SJCRH30 (cell line): ENCODE measurements at regions not wholly inside any gene's neighbourhood (a gene's known extent, or its start where the extent isn't known, plus 50 kb on each side); places are given as distances from the start of the nearest gene placed in this dataset.
"Not testable (repeated sequence)": the region's sequence is repeated elsewhere in the genome, so short reads cannot be mapped to it uniquely, and the experiment has no call there.

ENCODE experiments used
- DNase-seq, 2 experiments: peaks; one replicate each; pipeline ENCODE4 v3.0.0-alpha.2; 2015 to 2020
- H3K27ac ChIP-seq: fragments of 250-450 bp; sonication (Bioruptor Pico); 2 replicates; pipeline ENCODE4 v1.5.1; 2020; ENCODE audit warnings: mild to moderate bottlenecking, moderate library complexity
- H3K27me3 ChIP-seq: fragments of 250-450 bp; sonication (Bioruptor Pico); 2 replicates; pipeline ENCODE4 v1.5.1; 2020; ENCODE audit warnings: mild to moderate bottlenecking, moderate library complexity
- H3K36me3 ChIP-seq: fragments of 250-450 bp; sonication (Bioruptor Pico); 2 replicates; pipeline ENCODE4 v1.5.1; 2020; ENCODE audit warnings: mild to moderate bottlenecking, moderate library complexity
- H3K4me1 ChIP-seq: fragments of 250-450 bp; sonication (Bioruptor Pico); 2 replicates; pipeline ENCODE4 v1.5.1; 2020; ENCODE audit warnings: mild to moderate bottlenecking, moderate library complexity
- H3K4me3 ChIP-seq: fragments of 250-450 bp; sonication (Bioruptor Pico); 2 replicates; pipeline ENCODE4 v1.5.1; 2020; ENCODE audit warnings: mild to moderate bottlenecking, moderate library complexity
- H3K9me3 ChIP-seq: fragments of 250-450 bp; sonication (Bioruptor Pico); replicated peaks from 2 replicates; pipeline ENCODE4 v1.5.1; 2020; ENCODE audit warnings: mild to moderate bottlenecking, moderate library complexity

- Histone ChIP-seq H3K27ac (no peak overlapping the region), H3K4me1 (no peaks in the 10 kb centered on the region), H3K36me3 (no peaks in the 10 kb centered on the region), H3K9me3 (no peaks in the 10 kb centered on the region), H3K27me3 (no peaks in the 10 kb centered on the region), H3K4me3 (no peak overlapping the region)
- no peak for DNase-seq
Observed at GRCh38 chr1:233722212-233722979, 108.5 kb downstream of the KCNK1 start.

GRCh38 chr1:233723387-233723786 lies 109.5 kb downstream of the KCNK1 start:
- Histone ChIP-seq H3K27me3 (no peaks in the 10 kb centered on the region), H3K36me3 (no peaks in the 10 kb centered on the region), H3K9me3 (no peaks in the 10 kb centered on the region), H3K27ac (no peak overlapping the region), H3K4me1 (no peaks in the 10 kb centered on the region), H3K4me3 (no peak overlapping the region)
- DNase-seq, result no peak

GRCh38 chr1:233724131-233724631 lies 110.3 kb downstream of the KCNK1 start:
- not testable (repeated sequence) for H3K27ac ChIP-seq, H3K9me3 ChIP-seq, H3K4me3 ChIP-seq, H3K4me1 ChIP-seq, H3K36me3 ChIP-seq, DNase-seq, H3K27me3 ChIP-seq

- DNase-seq, result no peak
- H3K9me3 ChIP-seq, result no peaks in the 10 kb centered on the region
- no peak overlapping the region for H3K4me3 ChIP-seq
- H3K4me1 ChIP-seq, result no peaks in the 10 kb centered on the region
- no peak overlapping the region for H3K27ac ChIP-seq
- no peaks in the 10 kb centered on the region for H3K27me3 ChIP-seq
- H3K36me3 ChIP-seq, result no peaks in the 10 kb centered on the region
Observed at GRCh38 chr1:233725423-233725822, 111.5 kb downstream of the KCNK1 start.

GRCh38 chr1:233728721-233729120 lies 114.8 kb downstream of the KCNK1 start:
- no peaks in the 10 kb centered on the region for H3K36me3 ChIP-seq
- DNase-seq, result no peak
- H3K4me1 ChIP-seq, result no peaks in the 10 kb centered on the region
- no peaks in the 10 kb centered on the region for H3K27me3 ChIP-seq
- H3K9me3 ChIP-seq, result no peaks in the 10 kb centered on the region
- no peak overlapping the region for H3K27ac ChIP-seq
- H3K4me3 ChIP-seq, result no peak overlapping the region

GRCh38 chr1:233730380-233730779 lies 116.5 kb downstream of the KCNK1 start:
- H3K4me1 ChIP-seq, result no peaks in the 10 kb centered on the region
- no peaks in the 10 kb centered on the region for H3K9me3 ChIP-seq
- no peak overlapping the region for H3K4me3 ChIP-seq
- H3K27ac ChIP-seq, result no peak overlapping the region
- H3K36me3 ChIP-seq, result no peaks in the 10 kb centered on the region
- no peak for DNase-seq
- H3K27me3 ChIP-seq, result no peaks in the 10 kb centered on the region

GRCh38 chr1:233730809-233731208 lies 116.9 kb downstream of the KCNK1 start:
- no peaks in the 10 kb centered on the region for H3K4me1 ChIP-seq

GRCh38 chr1:233732206-233732605 lies 118.3 kb downstream of the KCNK1 start:
- H3K4me3 ChIP-seq, result no peak overlapping the region
- DNase-seq, result no peak
- H3K27me3 ChIP-seq, result no peaks in the 10 kb centered on the region
- H3K9me3 ChIP-seq, result no peaks in the 10 kb centered on the region
- no peaks in the 10 kb centered on the region for H3K4me1 ChIP-seq
- no peak overlapping the region for H3K27ac ChIP-seq
- H3K36me3 ChIP-seq, result no peaks in the 10 kb centered on the region

More at GRCh38 chr1:233730809-233731208, 116.9 kb downstream of the KCNK1 start:
- Histone ChIP-seq H3K4me3 (no peak overlapping the region), H3K27me3 (no peaks in the 10 kb centered on the region), H3K36me3 (no peaks in the 10 kb centered on the region), H3K27ac (no peak overlapping the region), H3K9me3 (no peaks in the 10 kb centered on the region)
- peak in 1 of 2 experiments; percentile 6 for DNase-seq

GRCh38 chr1:233734456-233734855 lies 120.5 kb downstream of the KCNK1 start:
- no peaks in the 10 kb centered on the region for H3K27me3 ChIP-seq
- no peaks in the 10 kb centered on the region for H3K4me1 ChIP-seq
- no peak for DNase-seq
- H3K4me3 ChIP-seq, result no peak overlapping the region
- H3K27ac ChIP-seq, result no peak overlapping the region
- no peaks in the 10 kb centered on the region for H3K9me3 ChIP-seq
- no peaks in the 10 kb centered on the region for H3K36me3 ChIP-seq

- Histone ChIP-seq H3K4me1 (no peaks in the 10 kb centered on the region), H3K27me3 (no peaks in the 10 kb centered on the region), H3K9me3 (no peaks in the 10 kb centered on the region), H3K27ac (no peak overlapping the region), H3K4me3 (no peak overlapping the region), H3K36me3 (no peaks in the 10 kb centered on the region)
- no peak for DNase-seq
Observed at GRCh38 chr1:233735331-233735730, 121.4 kb downstream of the KCNK1 start.

GRCh38 chr1:233735847-233736246 lies 121.9 kb downstream of the KCNK1 start:
- Histone ChIP-seq H3K9me3 (no peaks in the 10 kb centered on the region), H3K4me3 (no peak overlapping the region), H3K36me3 (no peaks in the 10 kb centered on the region), H3K27me3 (no peaks in the 10 kb centered on the region), H3K27ac (no peak overlapping the region), H3K4me1 (no peaks in the 10 kb centered on the region)
- no peak for DNase-seq

GRCh38 chr1:233737341-233737740 lies 123.4 kb downstream of the KCNK1 start:
- no peaks in the 10 kb centered on the region for H3K4me1 ChIP-seq
- no peak overlapping the region for H3K4me3 ChIP-seq
- no peaks in the 10 kb centered on the region for H3K9me3 ChIP-seq
- no peak for DNase-seq
- H3K36me3 ChIP-seq, result no peaks in the 10 kb centered on the region
- H3K27ac ChIP-seq, result no peak overlapping the region
- no peaks in the 10 kb centered on the region for H3K27me3 ChIP-seq

- no peak overlapping the region for H3K4me3 ChIP-seq
- DNase-seq, result no peak
- H3K27ac ChIP-seq, result no peak overlapping the region
- no peaks in the 10 kb centered on the region for H3K9me3 ChIP-seq
- no peaks in the 10 kb centered on the region for H3K4me1 ChIP-seq
- H3K36me3 ChIP-seq, result no peaks in the 10 kb centered on the region
- no peaks in the 10 kb centered on the region for H3K27me3 ChIP-seq
Observed at GRCh38 chr1:233738396-233738795, 124.5 kb downstream of the KCNK1 start.

- Histone ChIP-seq H3K4me1 (no peaks in the 10 kb centered on the region), H3K27me3 (no peaks in the 10 kb centered on the region)
- DNase-seq, result peak; percentile 6 to 7
Observed at GRCh38 chr1:233738850-233739249, 124.9 kb downstream of the KCNK1 start.

GRCh38 chr1:233744779-233745513 lies 131.0 kb downstream of the KCNK1 start:
- no peaks in the 10 kb centered on the region for H3K9me3 ChIP-seq
- DNase-seq, result no peak
- H3K4me3 ChIP-seq, result no peak overlapping the region
- H3K27me3 ChIP-seq, result no peaks in the 10 kb centered on the region
- no peaks in the 10 kb centered on the region for H3K36me3 ChIP-seq
- H3K4me1 ChIP-seq, result no peaks in the 10 kb centered on the region
- no peak overlapping the region for H3K27ac ChIP-seq

More at GRCh38 chr1:233738850-233739249, 124.9 kb downstream of the KCNK1 start:
- H3K27ac ChIP-seq, result no peak overlapping the region
- no peak overlapping the region for H3K4me3 ChIP-seq
- H3K36me3 ChIP-seq, result no peaks in the 10 kb centered on the region
- H3K9me3 ChIP-seq, result no peaks in the 10 kb centered on the region
